ENCODE measurements at regions not wholly inside any gene's neighbourhood (a gene's known extent, or its start where the extent isn't known, plus 50 kb on each side); places are given as distances from the start of the nearest gene placed in this dataset.

GRCh38 chr6:156268849-156269248 lies 508.3 kb upstream of the ARID1B start:
- H3K36me3 ChIP-seq (ENCODE audit: insufficient read depth, low read length) = no peaks in the 10 kb centered on the region
- no peaks in the 10 kb centered on the region for H3K27me3 ChIP-seq (ENCODE audit: insufficient read depth, low read length)
- H3K4me1 ChIP-seq (ENCODE audit: control insufficient read depth, insufficient read depth, low read length, unreplicated experiment) = no peaks in the 10 kb centered on the region
- no peaks in the 10 kb centered on the region for H3K79me2 ChIP-seq (ENCODE audit: control insufficient read depth, insufficient read depth, low read length, unreplicated experiment)
- no peak overlapping the region for H2AFZ ChIP-seq (ENCODE audit: low read length, unreplicated experiment)
- no peak overlapping the region for H3K4me3 ChIP-seq (ENCODE audit: low read depth, low read length)
- H3K27ac ChIP-seq (ENCODE audit: low read depth, low read length) = no peak overlapping the region

DNA sequence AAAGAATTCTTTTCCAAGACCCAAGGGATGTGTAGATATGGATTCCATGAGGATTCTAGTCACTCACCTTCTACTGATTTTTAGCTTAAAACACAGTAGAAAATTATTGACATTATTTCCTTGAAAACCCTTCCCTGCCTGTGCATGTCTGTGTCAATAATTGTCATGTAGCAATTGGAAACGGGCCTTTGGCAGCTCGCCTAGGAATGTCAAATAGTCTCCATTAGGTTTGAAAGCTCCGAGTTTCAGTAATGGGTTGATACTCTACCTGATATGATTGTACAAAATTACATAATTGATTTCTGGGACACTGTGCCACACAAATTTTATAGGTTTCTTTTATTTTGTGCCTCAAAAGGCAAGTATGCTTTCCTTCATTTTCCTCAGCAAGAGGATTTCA lies 515.2 kb upstream of the ARID1B start:
- H3K27me3 ChIP-seq (ENCODE audit: insufficient read depth, low read length) = no peaks in the 10 kb centered on the region
- no peak overlapping the region for H3K4me3 ChIP-seq (ENCODE audit: low read depth, low read length)
- H3K27ac ChIP-seq (ENCODE audit: low read depth, low read length) = no peak overlapping the region
- no peaks in the 10 kb centered on the region for H3K36me3 ChIP-seq (ENCODE audit: insufficient read depth, low read length)
- H3K79me2 ChIP-seq (ENCODE audit: control insufficient read depth, insufficient read depth, low read length, unreplicated experiment) = no peaks in the 10 kb centered on the region
- H2AFZ ChIP-seq (ENCODE audit: low read length, unreplicated experiment) = no peak overlapping the region
- no peaks in the 10 kb centered on the region for H3K4me1 ChIP-seq (ENCODE audit: control insufficient read depth, insufficient read depth, low read length, unreplicated experiment)

DNA sequence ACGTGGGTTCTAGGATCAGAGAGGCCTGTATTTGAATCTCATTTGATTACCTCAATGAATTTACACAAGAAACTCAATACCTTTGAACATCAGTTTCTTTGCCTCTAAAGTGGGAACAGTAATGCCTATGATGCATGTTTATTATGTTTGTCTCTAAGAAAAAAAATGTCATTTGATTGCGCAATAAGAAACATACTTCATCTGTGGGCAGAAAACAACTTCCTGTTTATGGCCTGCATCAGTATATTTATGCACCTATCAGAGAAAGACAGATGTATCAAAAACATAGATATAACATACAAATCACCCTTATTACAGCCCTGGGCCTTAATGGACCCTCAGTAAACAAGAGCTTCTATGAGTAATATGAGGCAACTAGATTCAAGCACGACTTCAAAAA lies 516.4 kb upstream of the ARID1B start:
- Histone ChIP-seq H3K4me1 (ENCODE audit: control insufficient read depth, insufficient read depth, low read length, unreplicated experiment) (no peaks in the 10 kb centered on the region), H3K27ac (ENCODE audit: low read depth, low read length) (no peak overlapping the region), H3K79me2 (ENCODE audit: control insufficient read depth, insufficient read depth, low read length, unreplicated experiment) (no peaks in the 10 kb centered on the region), H2AFZ (ENCODE audit: low read length, unreplicated experiment) (no peak overlapping the region), H3K27me3 (ENCODE audit: insufficient read depth, low read length) (no peaks in the 10 kb centered on the region), H3K36me3 (ENCODE audit: insufficient read depth, low read length) (no peaks in the 10 kb centered on the region), H3K4me3 (ENCODE audit: low read depth, low read length) (no peak overlapping the region)

- Histone ChIP-seq H3K27me3 (ENCODE audit: insufficient read depth, low read length) (no peaks in the 10 kb centered on the region), H2AFZ (ENCODE audit: low read length, unreplicated experiment) (no peak overlapping the region), H3K4me3 (ENCODE audit: low read depth, low read length) (no peak overlapping the region), H3K79me2 (ENCODE audit: control insufficient read depth, insufficient read depth, low read length, unreplicated experiment) (no peaks in the 10 kb centered on the region), H3K4me1 (ENCODE audit: control insufficient read depth, insufficient read depth, low read length, unreplicated experiment) (no peaks in the 10 kb centered on the region), H3K27ac (ENCODE audit: low read depth, low read length) (no peak overlapping the region), H3K36me3 (ENCODE audit: insufficient read depth, low read length) (no peaks in the 10 kb centered on the region)
These were observed 518.2 kb upstream of the ARID1B start for GRCh38 chr6:156258981-156259380.

DNA sequence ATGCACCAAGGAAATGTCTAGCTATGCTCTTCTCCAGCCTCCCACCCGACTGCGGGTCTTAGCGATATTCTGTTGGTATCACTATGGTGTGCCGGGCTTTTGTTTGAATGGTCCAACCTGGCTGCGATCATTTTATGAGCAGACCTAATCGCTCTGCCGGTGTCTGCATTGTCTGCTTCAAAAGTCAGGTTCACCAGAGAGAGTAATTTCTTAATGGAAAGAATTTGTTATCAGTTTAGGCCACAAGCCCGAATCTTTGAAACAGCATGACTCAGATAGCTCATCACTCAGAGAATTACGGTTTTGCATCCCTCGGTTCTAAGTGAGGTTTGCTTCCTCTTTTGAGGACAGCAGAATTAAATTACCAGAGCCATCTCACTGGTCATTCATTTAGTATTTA lies 521.0 kb upstream of the ARID1B start:
- Histone ChIP-seq H3K4me3 (ENCODE audit: low read depth, low read length) (no peak overlapping the region), H3K27me3 (ENCODE audit: insufficient read depth, low read length) (no peaks in the 10 kb centered on the region), H2AFZ (ENCODE audit: low read length, unreplicated experiment) (no peak overlapping the region), H3K36me3 (ENCODE audit: insufficient read depth, low read length) (no peaks in the 10 kb centered on the region), H3K4me1 (ENCODE audit: control insufficient read depth, insufficient read depth, low read length, unreplicated experiment) (no peaks in the 10 kb centered on the region), H3K79me2 (ENCODE audit: control insufficient read depth, insufficient read depth, low read length, unreplicated experiment) (no peaks in the 10 kb centered on the region), H3K27ac (ENCODE audit: low read depth, low read length) (no peak overlapping the region)

GRCh38 chr6:156254240-156254639 lies 522.9 kb upstream of the ARID1B start:
- Histone ChIP-seq H2AFZ (ENCODE audit: low read length, unreplicated experiment) (no peak overlapping the region), H3K36me3 (ENCODE audit: insufficient read depth, low read length) (no peaks in the 10 kb centered on the region), H3K27ac (ENCODE audit: low read depth, low read length) (no peak overlapping the region), H3K79me2 (ENCODE audit: control insufficient read depth, insufficient read depth, low read length, unreplicated experiment) (no peaks in the 10 kb centered on the region), H3K4me1 (ENCODE audit: control insufficient read depth, insufficient read depth, low read length, unreplicated experiment) (no peaks in the 10 kb centered on the region), H3K4me3 (ENCODE audit: low read depth, low read length) (no peak overlapping the region), H3K27me3 (ENCODE audit: insufficient read depth, low read length) (no peaks in the 10 kb centered on the region)

DNA sequence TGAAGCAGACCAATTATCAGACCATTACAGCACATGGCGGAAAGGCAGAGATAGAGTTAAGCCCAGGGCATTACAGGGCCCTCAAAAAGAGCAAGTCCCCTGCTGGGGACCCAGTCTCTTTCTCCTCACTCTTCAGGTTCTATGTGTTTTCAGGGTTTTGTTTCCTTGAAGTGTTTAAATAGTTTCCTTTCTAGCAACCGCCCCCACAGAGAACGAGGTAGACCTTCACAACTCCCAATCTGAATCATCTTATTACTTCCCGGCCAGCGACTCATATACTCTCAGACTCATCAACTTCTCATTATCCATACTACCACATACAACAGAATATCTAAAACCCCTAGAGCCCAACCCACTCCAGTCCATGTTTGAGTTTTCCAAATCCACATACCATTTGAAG lies 526.6 kb upstream of the ARID1B start:
- Histone ChIP-seq H3K27ac (ENCODE audit: low read depth, low read length) (no peak overlapping the region), H2AFZ (ENCODE audit: low read length, unreplicated experiment) (no peak overlapping the region), H3K79me2 (ENCODE audit: control insufficient read depth, insufficient read depth, low read length, unreplicated experiment) (no peaks in the 10 kb centered on the region), H3K4me3 (ENCODE audit: low read depth, low read length) (no peak overlapping the region), H3K36me3 (ENCODE audit: insufficient read depth, low read length) (no peaks in the 10 kb centered on the region), H3K27me3 (ENCODE audit: insufficient read depth, low read length) (no peaks in the 10 kb centered on the region), H3K4me1 (ENCODE audit: control insufficient read depth, insufficient read depth, low read length, unreplicated experiment) (no peaks in the 10 kb centered on the region)

DNA sequence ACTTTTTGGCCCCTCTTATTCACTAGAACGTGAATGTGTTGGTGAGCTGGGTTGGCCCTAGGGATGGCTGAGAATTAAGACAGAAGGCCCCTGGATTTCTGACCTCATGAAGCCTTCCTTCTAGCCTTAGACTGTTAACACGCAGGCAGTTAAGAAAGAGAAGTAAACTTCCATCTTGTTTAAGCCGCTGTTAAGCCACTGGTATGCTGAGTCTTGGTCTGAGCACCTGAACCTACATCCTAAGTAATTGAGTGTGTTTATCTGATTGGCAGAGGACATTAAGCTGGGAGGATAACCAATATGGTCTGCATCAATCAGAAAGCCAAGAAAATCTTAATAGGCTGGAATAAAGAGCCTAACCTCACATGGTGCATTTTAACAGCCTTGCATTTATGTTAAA lies 535.0 kb upstream of the ARID1B start:
- Histone ChIP-seq H3K4me3 (ENCODE audit: low read depth, low read length) (no peak overlapping the region), H3K36me3 (ENCODE audit: insufficient read depth, low read length) (no peaks in the 10 kb centered on the region), H2AFZ (ENCODE audit: low read length, unreplicated experiment) (no peak overlapping the region), H3K27me3 (ENCODE audit: insufficient read depth, low read length) (no peaks in the 10 kb centered on the region), H3K4me1 (ENCODE audit: control insufficient read depth, insufficient read depth, low read length, unreplicated experiment) (no peaks in the 10 kb centered on the region), H3K27ac (ENCODE audit: low read depth, low read length) (no peak overlapping the region), H3K79me2 (ENCODE audit: control insufficient read depth, insufficient read depth, low read length, unreplicated experiment) (no peaks in the 10 kb centered on the region)

DNA sequence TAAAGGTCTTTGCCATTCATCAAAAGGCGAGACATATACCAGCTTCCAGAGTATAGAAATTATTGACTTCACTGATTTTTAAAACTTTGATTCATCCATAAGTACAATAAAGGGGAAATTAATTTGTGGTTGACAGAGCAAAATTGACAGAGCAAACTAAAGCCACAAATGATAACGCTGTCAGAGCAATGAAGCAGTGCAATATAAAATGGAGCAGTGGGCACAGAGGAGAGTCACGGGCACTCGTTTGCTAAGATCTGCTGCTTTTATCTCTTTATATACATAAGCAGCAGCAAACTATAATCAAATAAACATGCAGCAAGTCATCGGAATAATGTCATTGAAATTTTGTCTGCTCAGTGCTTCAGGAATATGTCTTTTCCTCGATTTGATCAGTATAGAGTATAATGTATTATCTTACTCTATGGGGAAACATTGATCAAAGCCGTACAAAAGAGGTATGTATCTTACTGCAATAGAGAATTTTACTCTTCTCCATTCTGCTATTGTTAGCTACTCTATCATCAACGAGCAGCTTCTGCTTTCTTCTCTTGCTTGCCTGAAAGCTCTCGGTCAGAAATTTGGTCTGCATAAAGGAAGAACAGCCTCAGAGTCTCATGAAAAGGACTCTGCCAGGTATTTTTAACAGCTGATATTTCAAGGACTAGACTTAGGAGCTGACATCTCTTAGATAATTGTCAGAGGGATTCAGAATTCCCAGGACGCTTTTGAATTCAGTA lies 546.0 kb upstream of the ARID1B start:
- H3K79me2 ChIP-seq (ENCODE audit: control insufficient read depth, insufficient read depth, low read length, unreplicated experiment) = no peaks in the 10 kb centered on the region
- H3K27me3 ChIP-seq (ENCODE audit: insufficient read depth, low read length) = no peaks in the 10 kb centered on the region
- no peaks in the 10 kb centered on the region for H3K4me1 ChIP-seq (ENCODE audit: control insufficient read depth, insufficient read depth, low read length, unreplicated experiment)
- no peak overlapping the region for H2AFZ ChIP-seq (ENCODE audit: low read length, unreplicated experiment)
- no peak overlapping the region for H3K27ac ChIP-seq (ENCODE audit: low read depth, low read length)
- no peak overlapping the region for H3K4me3 ChIP-seq (ENCODE audit: low read depth, low read length)
- no peaks in the 10 kb centered on the region for H3K36me3 ChIP-seq (ENCODE audit: insufficient read depth, low read length)

DNA sequence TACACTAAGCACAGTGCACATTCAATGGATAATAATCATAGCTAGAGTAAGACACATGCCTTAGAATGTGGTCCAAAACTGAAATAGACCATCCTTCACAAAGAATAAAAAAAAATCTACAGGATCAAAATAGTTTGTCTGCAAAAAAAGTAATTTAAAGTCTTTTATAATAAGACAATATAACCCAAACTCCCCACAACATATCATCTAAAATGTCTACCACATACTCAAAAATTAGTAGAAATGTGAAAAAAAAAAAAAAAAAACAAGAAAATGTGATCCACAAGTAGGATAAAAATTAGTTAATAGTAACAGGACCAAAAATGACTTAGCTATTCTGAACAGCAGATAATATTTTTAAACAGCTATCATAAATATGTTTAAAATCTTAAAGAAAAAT lies 557.2 kb upstream of the ARID1B start:
- H3K27ac ChIP-seq (ENCODE audit: low read depth, low read length) = no peak overlapping the region

DNA sequence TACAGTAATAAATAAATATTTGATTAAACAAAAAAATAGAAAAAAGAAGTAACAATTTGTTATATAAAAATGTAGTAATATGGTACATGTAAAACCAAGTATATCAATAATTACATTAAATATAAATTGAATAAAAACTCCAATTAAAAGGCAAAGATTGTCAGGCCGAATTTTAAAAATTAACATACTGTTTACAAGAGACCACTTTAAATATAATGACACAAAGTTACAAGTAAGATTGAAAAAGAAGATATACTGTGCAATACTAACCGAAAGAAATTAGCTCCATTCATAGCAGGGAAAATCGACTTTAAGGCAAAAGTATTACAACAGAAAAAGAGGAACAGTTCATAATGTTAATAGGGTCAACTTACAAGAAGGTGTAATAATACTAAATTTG lies 571.5 kb upstream of the ARID1B start:
- H3K4me1 ChIP-seq (ENCODE audit: control insufficient read depth, insufficient read depth, low read length, unreplicated experiment) = no peaks in the 10 kb centered on the region
- H3K4me3 ChIP-seq (ENCODE audit: low read depth, low read length) = no peak overlapping the region
- H2AFZ ChIP-seq (ENCODE audit: low read length, unreplicated experiment) = no peak overlapping the region
- no peaks in the 10 kb centered on the region for H3K27me3 ChIP-seq (ENCODE audit: insufficient read depth, low read length)
- H3K79me2 ChIP-seq (ENCODE audit: control insufficient read depth, insufficient read depth, low read length, unreplicated experiment) = no peaks in the 10 kb centered on the region
- H3K27ac ChIP-seq (ENCODE audit: low read depth, low read length) = no peak overlapping the region
- no peaks in the 10 kb centered on the region for H3K36me3 ChIP-seq (ENCODE audit: insufficient read depth, low read length)

More for the DNA sequence above, 557.2 kb upstream of the ARID1B start:
- H3K27me3 ChIP-seq (ENCODE audit: insufficient read depth, low read length) = no peaks in the 10 kb centered on the region
- H2AFZ ChIP-seq (ENCODE audit: low read length, unreplicated experiment) = no peak overlapping the region
- no peaks in the 10 kb centered on the region for H3K4me1 ChIP-seq (ENCODE audit: control insufficient read depth, insufficient read depth, low read length, unreplicated experiment)
- H3K79me2 ChIP-seq (ENCODE audit: control insufficient read depth, insufficient read depth, low read length, unreplicated experiment) = no peaks in the 10 kb centered on the region
- H3K4me3 ChIP-seq (ENCODE audit: low read depth, low read length) = no peak overlapping the region
- H3K36me3 ChIP-seq (ENCODE audit: insufficient read depth, low read length) = no peaks in the 10 kb centered on the region
